HFFc6 (cell line): ENCODE measurements at regions not wholly inside any gene's neighbourhood (a gene's known extent, or its start where the extent isn't known, plus 50 kb on each side); places are given as distances from the start of the nearest gene placed in this dataset.

Source experiments
- DNase-seq: peaks from one replicate; pipeline ENCODE4 v3.0.0-alpha.2; 2018
- H3K27ac Mint-ChIP-seq: 2 replicates; pipeline ENCODE4 v1.8.0; 2020; ENCODE audit warnings: mild to moderate bottlenecking, mixed read lengths
- H3K27me3 Mint-ChIP-seq: 2 replicates; pipeline ENCODE4 v1.8.0; 2021; ENCODE audit warnings: mild to moderate bottlenecking, moderate library complexity, mixed read lengths; ENCODE audit not compliant: insufficient read depth
- H3K36me3 Mint-ChIP-seq: 2 replicates; pipeline ENCODE4 v1.8.0; 2021; ENCODE audit warnings: low read depth, mixed read lengths
- H3K4me1 Mint-ChIP-seq: 2 replicates; pipeline ENCODE4 v1.8.0; 2020; ENCODE audit warnings: low read depth, mixed read lengths
- H3K4me3 Mint-ChIP-seq: 2 replicates; pipeline ENCODE4 v1.8.0; 2020; ENCODE audit warnings: mild to moderate bottlenecking, moderate library complexity, mixed read lengths
- H3K9me3 Mint-ChIP-seq: 2 replicates; pipeline ENCODE4 v1.8.0; 2020; ENCODE audit warnings: mild to moderate bottlenecking, mixed read lengths
- TF ChIP-seq, protein P1 (sequence below): fragments of 200-600 bp; sonication (generic); IDR thresholded peaks from 2 replicates; pipeline ENCODE4 v1.5.0; 2021; ENCODE audit warnings: antibody characterized with exemption, mild to moderate bottlenecking

- TF ChIP-seq, protein P1, sequence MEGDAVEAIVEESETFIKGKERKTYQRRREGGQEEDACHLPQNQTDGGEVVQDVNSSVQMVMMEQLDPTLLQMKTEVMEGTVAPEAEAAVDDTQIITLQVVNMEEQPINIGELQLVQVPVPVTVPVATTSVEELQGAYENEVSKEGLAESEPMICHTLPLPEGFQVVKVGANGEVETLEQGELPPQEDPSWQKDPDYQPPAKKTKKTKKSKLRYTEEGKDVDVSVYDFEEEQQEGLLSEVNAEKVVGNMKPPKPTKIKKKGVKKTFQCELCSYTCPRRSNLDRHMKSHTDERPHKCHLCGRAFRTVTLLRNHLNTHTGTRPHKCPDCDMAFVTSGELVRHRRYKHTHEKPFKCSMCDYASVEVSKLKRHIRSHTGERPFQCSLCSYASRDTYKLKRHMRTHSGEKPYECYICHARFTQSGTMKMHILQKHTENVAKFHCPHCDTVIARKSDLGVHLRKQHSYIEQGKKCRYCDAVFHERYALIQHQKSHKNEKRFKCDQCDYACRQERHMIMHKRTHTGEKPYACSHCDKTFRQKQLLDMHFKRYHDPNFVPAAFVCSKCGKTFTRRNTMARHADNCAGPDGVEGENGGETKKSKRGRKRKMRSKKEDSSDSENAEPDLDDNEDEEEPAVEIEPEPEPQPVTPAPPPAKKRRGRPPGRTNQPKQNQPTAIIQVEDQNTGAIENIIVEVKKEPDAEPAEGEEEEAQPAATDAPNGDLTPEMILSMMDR: no peak
- no peak for DNase-seq
- Mint-ChIP-seq H3K27ac (no peak overlapping the region), H3K4me3 (no peak overlapping the region), H3K4me1 (no peaks in the 10 kb centered on the region), H3K27me3 (peaks cover 20% of the 10 kb centered on the region), H3K9me3 (no peaks in the 10 kb centered on the region), H3K36me3 (no peaks in the 10 kb centered on the region)
These were observed 98.2 kb upstream of the PRR5 start for GRCh38 chr22:44603767-44604166.

GRCh38 chr22:44601725-44602124 is 100.3 kb upstream of the PRR5 start:
- peaks cover 30% of the 10 kb centered on the region for H3K27me3 Mint-ChIP-seq
- H3K9me3 Mint-ChIP-seq: no peaks in the 10 kb centered on the region
- no peaks in the 10 kb centered on the region for H3K36me3 Mint-ChIP-seq
- H3K4me3 Mint-ChIP-seq: no peak overlapping the region
- H3K27ac Mint-ChIP-seq: no peak overlapping the region
- H3K4me1 Mint-ChIP-seq: no peaks in the 10 kb centered on the region
- TF ChIP-seq, protein P1: no peak
- no peak for DNase-seq

- Mint-ChIP-seq H3K4me1 (no peaks in the 10 kb centered on the region), H3K27ac (no peak overlapping the region), H3K9me3 (no peaks in the 10 kb centered on the region), H3K36me3 (no peaks in the 10 kb centered on the region), H3K4me3 (no peak overlapping the region), H3K27me3 (peaks cover 26% of the 10 kb centered on the region)
- DNase-seq: no peak
- TF ChIP-seq, protein P1: no peak
These were observed 100.8 kb upstream of the PRR5 start for GRCh38 chr22:44601189-44601588.

DNA sequence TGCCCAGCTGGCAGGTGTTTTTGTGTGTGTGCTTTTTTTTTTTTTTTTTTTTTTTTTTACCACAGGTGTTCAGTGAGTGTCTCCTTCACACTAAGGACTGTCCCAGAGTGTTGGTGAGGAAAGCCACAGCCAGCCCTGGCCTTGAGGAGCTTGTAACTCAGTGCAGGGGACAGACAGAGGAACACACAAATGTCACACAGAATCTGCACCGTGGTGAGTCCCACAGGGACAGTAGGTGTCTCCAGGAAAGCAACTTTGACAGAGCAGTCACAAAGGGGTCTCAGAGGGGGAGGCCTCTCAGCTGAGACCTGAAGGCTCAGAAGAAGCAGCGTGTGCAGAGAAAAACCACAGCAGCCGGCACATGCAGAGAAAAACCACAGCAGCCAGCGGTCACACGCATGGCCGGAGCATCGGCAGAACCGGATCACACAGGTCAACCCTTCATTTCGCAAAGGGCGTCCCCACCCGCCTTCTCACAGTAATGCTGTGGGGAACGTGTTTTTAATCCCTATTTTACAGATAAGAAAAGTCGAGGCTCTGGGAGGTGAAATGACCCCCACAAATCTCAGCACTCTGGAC is 101.7 kb upstream of the PRR5 start:
- Mint-ChIP-seq H3K9me3 (no peaks in the 10 kb centered on the region), H3K36me3 (no peaks in the 10 kb centered on the region), H3K4me1 (no peaks in the 10 kb centered on the region), H3K27ac (no peak overlapping the region), H3K27me3 (peaks cover 24% of the 10 kb centered on the region), H3K4me3 (no peak overlapping the region)
- TF ChIP-seq, protein P1: no peak
- DNase-seq: no peak

- no peak for DNase-seq
- Mint-ChIP-seq H3K4me3 (no peak overlapping the region), H3K27me3 (peaks cover 27% of the 10 kb centered on the region), H3K4me1 (peaks cover 5% of the 10 kb centered on the region; the same call in 1 of the 2 replicates), H3K36me3 (no peaks in the 10 kb centered on the region), H3K9me3 (no peaks in the 10 kb centered on the region), H3K27ac (no peak overlapping the region)
- TF ChIP-seq, protein P1: no peak
These were observed 101.6 kb upstream of the RTL6 start for GRCh38 chr22:44599500-44600140.
